Stimulated activated CD4-positive, alpha-beta T cell treated with anti-CD3 and anti-CD28 coated beads, Interleukin-15, amount 100 ng/mL, for 24 hours (primary cell): ENCODE measurements at regions not wholly inside any gene's neighbourhood (a gene's known extent, or its start where the extent isn't known, plus 50 kb on each side); places are given as distances from the start of the nearest gene placed in this dataset.
"Not testable (repeated sequence)": the region's sequence is repeated elsewhere in the genome, so short reads cannot be mapped to it uniquely, and the experiment has no call there.

Experiments used
- DNase-seq: peaks from one replicate; pipeline ENCODE4 v3.0.0-alpha.2; 2020

GRCh38 chr2:220374282-220374681, 746.9 kb downstream of the SLC4A3 start:
- no peak for DNase-seq

- no peak for DNase-seq
Measured at GRCh38 chr2:220377482-220378155, 750.2 kb downstream of the SLC4A3 start.

GRCh38 chr2:220387758-220388157, 760.3 kb downstream of the SLC4A3 start:
- not testable (repeated sequence) for DNase-seq

DNA sequence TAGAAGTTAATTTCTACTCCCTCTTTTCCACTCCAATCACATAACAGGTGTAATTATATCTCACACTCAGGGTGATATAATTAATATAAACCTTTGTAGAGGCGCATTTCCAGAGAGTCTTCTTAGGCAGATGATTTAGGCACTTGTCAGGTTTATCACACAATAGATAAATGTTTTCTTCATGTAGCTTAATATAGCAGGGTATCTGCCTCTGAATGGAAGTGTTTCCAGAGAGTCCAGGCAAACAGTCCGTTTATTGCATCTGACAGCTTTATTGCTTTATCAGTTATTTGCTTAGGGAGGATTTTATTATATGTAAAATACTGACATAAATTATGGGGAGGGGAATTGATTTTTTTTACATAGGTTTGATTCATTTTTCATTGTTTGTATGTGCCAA, 766.3 kb downstream of the SLC4A3 start:
- DNase-seq: no peak

DNA sequence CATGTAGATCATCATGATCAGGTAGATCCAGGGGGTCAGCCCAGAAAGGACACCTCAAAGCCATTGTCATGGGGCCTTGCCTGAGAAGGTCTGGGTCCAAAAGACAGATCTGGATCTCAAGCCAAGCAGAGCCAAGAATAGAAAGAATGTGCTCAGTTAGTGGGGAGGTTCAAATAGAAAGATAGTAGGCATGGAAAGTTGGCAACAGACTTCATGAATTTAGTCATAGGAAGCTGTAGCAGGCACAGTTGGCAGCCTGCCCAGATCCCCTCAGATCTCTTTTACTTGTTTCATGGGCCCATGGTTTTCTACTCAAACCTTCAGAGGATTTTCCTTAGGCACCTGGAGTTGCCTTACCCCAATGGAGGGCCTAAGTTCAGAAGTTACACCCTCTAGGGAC, 767.0 kb downstream of the SLC4A3 start:
- no peak for DNase-seq

DNA sequence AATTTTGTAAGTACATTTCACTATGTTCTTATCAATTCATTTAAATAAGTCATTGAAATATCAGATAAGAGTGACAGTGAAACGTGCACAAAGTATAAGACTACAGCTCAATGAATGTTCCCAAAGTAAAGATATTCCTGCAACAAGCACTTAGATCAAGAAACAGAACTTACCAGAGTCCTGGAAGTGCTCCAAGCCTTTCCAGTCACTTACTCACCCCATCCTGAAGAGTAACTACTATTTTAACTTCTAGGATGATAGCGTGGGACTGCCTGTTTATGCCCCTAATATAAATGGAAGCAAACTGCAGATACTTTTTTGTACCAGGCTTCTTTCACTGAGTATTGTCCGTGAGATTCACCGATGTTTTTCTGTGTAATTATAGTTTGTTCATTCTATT, 768.9 kb downstream of the SLC4A3 start:
- DNase-seq: no peak

DNA sequence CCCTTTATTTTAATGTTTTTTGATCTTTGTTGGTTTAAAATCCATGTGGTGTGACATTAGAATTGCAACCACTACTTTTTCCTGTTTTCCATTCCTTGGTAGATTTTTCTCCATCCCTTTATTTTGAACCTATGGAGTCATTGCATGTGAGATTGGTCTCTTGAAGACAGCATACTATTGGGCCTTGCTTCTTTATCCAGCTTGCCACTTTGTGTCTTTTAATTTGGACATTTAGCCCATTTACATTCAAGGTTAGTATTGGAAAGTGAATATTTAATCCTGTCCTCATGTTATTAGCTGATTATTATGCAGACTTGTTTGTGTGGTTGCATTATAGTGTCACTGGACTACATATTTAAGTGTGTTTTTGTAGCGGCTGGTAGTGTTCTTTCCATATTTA, 782.9 kb downstream of the SLC4A3 start:
- DNase-seq: no peak

GRCh38 chr2:220417503-220417902, 790.1 kb downstream of the SLC4A3 start:
- DNase-seq: no peak

DNA sequence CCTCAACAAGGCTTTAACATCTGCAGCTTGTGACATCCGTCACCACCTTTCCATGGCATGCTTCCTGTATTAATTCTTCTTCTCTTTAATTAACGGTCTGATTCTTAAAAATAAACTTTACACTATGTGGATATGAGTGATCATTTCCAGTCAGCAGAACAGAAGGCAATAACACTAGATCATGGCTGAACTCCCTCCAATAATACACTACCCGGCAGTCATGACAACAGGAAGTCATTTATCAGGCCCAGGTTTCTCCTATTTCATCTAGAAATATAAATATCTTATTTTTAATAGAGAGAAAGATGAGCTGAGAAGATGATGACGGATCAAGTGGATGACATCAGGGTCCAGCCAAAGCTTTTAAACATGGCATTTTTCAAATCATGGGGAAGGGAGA, 792.2 kb downstream of the SLC4A3 start:
- DNase-seq: no peak

- no peak for DNase-seq
Measured at GRCh38 chr2:220420820-220421219, 793.4 kb downstream of the SLC4A3 start.

DNA sequence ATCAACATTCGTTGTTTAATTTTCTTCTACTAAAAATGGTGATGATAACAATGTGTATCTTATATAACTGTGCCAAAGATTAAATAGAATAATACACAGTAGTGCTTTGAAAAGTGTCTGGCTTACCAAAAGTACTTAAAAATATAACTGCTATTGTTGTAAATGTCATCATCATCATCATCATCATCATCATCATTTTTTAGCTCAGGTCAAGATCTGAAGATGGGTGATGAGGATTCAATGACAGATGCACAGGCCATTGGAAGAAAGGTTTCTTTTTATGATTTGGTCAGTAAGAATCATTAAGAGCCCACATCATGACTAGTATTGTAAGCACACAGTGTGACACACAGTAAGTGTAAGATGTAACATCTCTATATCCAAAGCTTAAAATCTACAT, 795.2 kb downstream of the SLC4A3 start:
- no peak for DNase-seq

- no peak for DNase-seq
Measured at GRCh38 chr2:220424561-220424960, 797.1 kb downstream of the SLC4A3 start.

GRCh38 chr2:220432645-220433044, 805.2 kb downstream of the SLC4A3 start:
- no peak for DNase-seq

- no peak for DNase-seq
Measured at GRCh38 chr2:220433131-220433530, 805.7 kb downstream of the SLC4A3 start.

- no peak for DNase-seq
Measured at GRCh38 chr2:220434385-220434784, 807.0 kb downstream of the SLC4A3 start.

GRCh38 chr2:220437938-220438337, 810.5 kb downstream of the SLC4A3 start:
- DNase-seq: no peak

GRCh38 chr2:220440731-220441130, 813.3 kb downstream of the SLC4A3 start:
- DNase-seq: no peak

DNA sequence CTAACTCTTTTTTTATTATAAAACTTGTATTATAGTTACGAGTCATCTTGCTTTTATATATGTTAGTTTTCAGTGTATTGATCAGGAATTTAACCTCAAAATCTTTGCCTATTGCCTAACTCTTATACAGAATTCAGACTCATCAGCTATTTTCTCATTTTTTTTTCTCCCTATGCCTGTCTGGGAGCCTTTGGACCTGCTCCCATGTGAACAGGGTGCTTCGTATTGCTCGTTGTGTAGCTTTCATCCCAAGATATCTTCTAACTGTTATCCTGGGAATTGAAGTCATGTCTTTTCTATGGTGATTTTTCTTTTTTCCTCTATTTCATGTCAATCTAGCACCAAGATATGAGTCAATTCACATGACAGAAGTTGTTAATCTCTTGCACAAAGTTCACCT, 814.0 kb downstream of the SLC4A3 start:
- DNase-seq: no peak

GRCh38 chr2:220442012-220442411, 814.6 kb downstream of the SLC4A3 start:
- DNase-seq: no peak

GRCh38 chr2:220445429-220446105, 818.1 kb downstream of the SLC4A3 start:
- DNase-seq: no peak

DNA sequence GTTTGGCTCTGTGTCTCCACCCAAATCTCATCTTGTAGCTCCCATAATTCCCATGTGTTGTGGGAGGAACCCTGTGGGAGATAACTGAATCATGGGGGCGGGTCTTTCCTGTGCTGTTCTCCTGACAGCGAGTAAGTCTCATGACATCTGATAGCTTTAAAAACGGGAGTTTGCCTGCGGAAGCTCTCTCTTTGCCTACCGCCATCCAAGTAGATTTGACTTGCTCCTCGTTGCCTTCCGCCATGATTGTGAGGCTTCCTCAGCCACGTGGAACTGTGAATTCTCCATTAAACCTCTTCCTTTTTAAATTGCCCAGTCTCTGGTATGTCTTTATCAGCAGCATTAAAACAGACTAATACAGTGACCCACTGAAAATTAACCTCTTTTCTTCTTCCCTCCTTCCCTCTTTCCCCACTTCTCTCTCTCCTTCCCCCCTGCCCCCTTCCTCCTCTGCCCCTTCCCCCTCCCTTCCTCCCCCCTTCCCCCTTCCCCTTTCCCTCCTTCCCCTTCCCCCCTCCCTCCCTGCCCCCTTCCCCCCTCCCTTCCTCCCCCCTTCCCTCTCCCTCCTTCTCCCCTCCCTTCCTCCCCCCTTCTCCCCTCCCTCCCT, 818.8 kb downstream of the SLC4A3 start:
- DNase-seq: no peak

DNA sequence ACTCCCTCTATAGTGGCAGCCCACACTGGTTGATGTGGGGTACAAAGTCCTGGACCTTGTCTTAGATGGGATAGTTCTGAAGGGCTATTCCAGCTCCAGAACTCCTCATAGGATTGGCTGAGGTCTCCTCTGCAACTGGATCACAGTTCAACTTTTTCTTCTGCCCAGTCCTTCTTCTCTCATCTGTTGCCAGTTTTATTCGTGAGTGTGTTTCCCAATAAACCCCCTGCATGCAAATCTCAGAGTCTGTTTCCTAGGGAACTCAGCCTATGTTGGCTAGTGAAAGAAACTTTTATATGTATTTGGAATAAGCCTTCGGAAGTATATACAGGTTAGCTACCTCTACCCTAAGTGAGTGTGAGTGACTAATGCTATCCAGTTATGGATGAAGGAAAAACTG, 823.4 kb downstream of the SLC4A3 start:
- no peak for DNase-seq

DNA sequence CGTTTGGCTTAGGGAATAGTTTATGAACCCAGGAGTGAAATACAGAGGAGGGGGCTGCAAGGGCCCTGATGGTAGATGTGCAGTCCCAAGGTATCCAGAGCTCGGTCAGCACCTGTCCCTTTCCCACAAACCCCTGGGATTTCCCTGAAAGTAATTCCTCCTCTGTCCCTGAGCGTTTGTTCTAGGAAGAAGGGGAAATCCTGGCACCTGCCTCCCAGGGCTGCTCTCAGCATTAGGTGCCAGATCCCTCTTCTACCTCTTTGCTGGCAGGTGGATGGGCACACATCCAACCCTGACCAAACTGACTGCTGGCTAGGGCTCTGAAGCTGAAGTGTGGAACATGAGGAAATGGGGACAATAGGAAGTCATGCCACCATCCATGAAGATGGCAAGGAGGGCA, 824.0 kb downstream of the SLC4A3 start:
- no peak for DNase-seq

DNA sequence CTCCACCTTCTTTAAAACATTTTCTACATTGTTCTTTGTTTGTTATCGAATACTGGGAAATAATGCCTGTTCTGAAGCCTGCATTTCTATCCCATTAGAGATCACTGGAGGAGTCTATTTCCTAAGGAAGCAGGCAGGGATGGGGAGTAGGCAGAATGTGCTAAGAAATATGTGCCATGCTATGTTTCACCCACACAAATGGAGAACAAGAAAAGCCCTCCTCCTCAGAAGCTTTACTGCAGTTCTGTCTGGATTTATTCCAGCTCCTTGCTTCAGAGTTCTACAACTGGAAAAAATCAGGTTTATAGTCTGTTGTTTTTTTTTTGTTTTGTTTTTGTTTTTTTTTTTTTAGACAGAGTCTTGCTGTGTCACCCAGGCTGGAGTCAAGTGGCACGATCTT, 825.1 kb downstream of the SLC4A3 start:
- DNase-seq: no peak
